H1 (cell line): ENCODE measurements at regions not wholly inside any gene's neighbourhood (a gene's known extent, or its start where the extent isn't known, plus 50 kb on each side); places are given as distances from the start of the nearest gene placed in this dataset.

ENCODE experiments used
- CTCF ChIA-PET: fragments of 300-600 bp; sonication (Branson Sonifier 250); formaldehyde crosslinking; loops from one replicate; lab custom pipeline; 2021; ENCODE audit not compliant: partially characterized antibody; lab: Charles Lee
- POLR2A ChIA-PET: fragments of 300-600 bp; sonication (Branson Sonifier 250); formaldehyde crosslinking; loops from one replicate; lab custom pipeline; 2021; ENCODE audit warnings: inconsistent platforms; ENCODE audit not compliant: partially characterized antibody; lab: Charles Lee
- DNase-seq, 2 experiments: peaks; one replicate each; pipeline versions ENCODE4 v3.0.0 to v3.0.0-alpha.2; 2010 to 2022; ENCODE audit warnings: low spot score in 2 of 2, low read depth in 1 of 2, mixed read lengths in 1 of 2
- FAIRE-seq: peaks from 2 replicates; lab custom pipeline; 2011; peaks lifted over from hg19 to GRCh38; lab: Jason Lieb, UNC
- H2AFZ ChIP-seq: 2 replicates; pipeline ENCODE4 v1.8.1; 2012; ENCODE audit warnings: low read length, inconsistent platforms
- H2AK5ac ChIP-seq: 2 replicates; pipeline ENCODE4 v1.6.1; 2013; ENCODE audit warnings: low read depth, low read length
- H2BK120ac ChIP-seq: replicated peaks from 2 replicates; pipeline ENCODE3; 2013; ENCODE audit warnings: low read depth, low read length, inconsistent platforms
- H2BK12ac ChIP-seq: 2 replicates; pipeline ENCODE4 v1.6.1; 2013; ENCODE audit warnings: low read depth, low read length
- H2BK15ac ChIP-seq: 2 replicates; pipeline ENCODE4 v1.6.1; 2013; ENCODE audit warnings: low read length
- H2BK20ac ChIP-seq: 2 replicates; pipeline ENCODE4 v1.6.1; 2013; ENCODE audit warnings: low read length
- H2BK5ac ChIP-seq: 2 replicates; pipeline ENCODE4 v1.6.1; 2013; ENCODE audit warnings: low read depth, low read length
- H3K14ac ChIP-seq: 2 replicates; pipeline ENCODE4 v1.6.1; 2013; ENCODE audit warnings: inconsistent platforms; ENCODE audit not compliant: insufficient read length
- H3K18ac ChIP-seq: 2 replicates; pipeline ENCODE4 v1.6.1; 2013; ENCODE audit warnings: low read length; ENCODE audit errors: extremely low read depth
- H3K23ac ChIP-seq: 2 replicates; pipeline ENCODE4 v1.6.1; 2013; ENCODE audit warnings: inconsistent platforms; ENCODE audit not compliant: insufficient read length
- H3K23me2 ChIP-seq: 2 replicates; pipeline ENCODE4 v1.6.1; 2013; ENCODE audit warnings: low read depth, low read length
- H3K27ac ChIP-seq: 2 replicates; pipeline ENCODE4 v1.6.1; 2011; ENCODE audit warnings: low read depth, low read length, inconsistent platforms
- H3K27me3 ChIP-seq, 4 experiments: replicated peaks in 1 of 4; 1 replicate in 1 of 4; 2 replicates in 3 of 4; pipeline versions ENCODE4 v1.6.1 to v1.8.1; 2011 to 2013; ENCODE audit warnings: low read length in 3 of 4, mild to moderate bottlenecking in 3 of 4, inconsistent platforms in 2 of 4, mixed read lengths in 2 of 4, moderate library complexity in 1 of 4; ENCODE audit not compliant: control insufficient read depth in 3 of 4, insufficient read depth in 3 of 4; ENCODE audit errors: extremely low read depth in 1 of 4
- H3K36me3 ChIP-seq, 4 experiments: 2 replicates each; pipeline versions ENCODE4 v1.6.1 to v1.8.1; 2011 to 2013; ENCODE audit warnings: mild to moderate bottlenecking in 4 of 4, low read length in 3 of 4, moderate library complexity in 2 of 4, control low read depth in 1 of 4, inconsistent platforms in 1 of 4; ENCODE audit not compliant: insufficient read depth in 4 of 4, control insufficient read depth in 2 of 4
- H3K4ac ChIP-seq: replicated peaks from 2 replicates; pipeline ENCODE3; 2013; ENCODE audit warnings: low read length, low read depth, mixed read lengths, inconsistent platforms; ENCODE audit not compliant: insufficient read length
- H3K4me1 ChIP-seq, 4 experiments: replicated peaks in 1 of 4; 1 replicate in 1 of 4; 2 replicates in 3 of 4; pipeline versions ENCODE4 v1.6.1 to v1.8.1; 2011 to 2013; ENCODE audit warnings: low read length in 3 of 4, inconsistent platforms in 2 of 4, mixed read lengths in 1 of 4; ENCODE audit not compliant: insufficient read depth in 4 of 4, control insufficient read depth in 3 of 4
- H3K4me2 ChIP-seq, 2 experiments: 2 replicates each; pipeline versions ENCODE4 v1.6.1 to v1.8.1; 2011 to 2013; ENCODE audit warnings: low read depth in 2 of 2, low read length in 2 of 2, control low read depth in 1 of 2, inconsistent platforms in 1 of 2, mild to moderate bottlenecking in 1 of 2; ENCODE audit not compliant: insufficient read depth in 1 of 2
- H3K4me3 ChIP-seq, 4 experiments: fragments of 200-600, 300-600 bp in 1 of 4; sonication (generic), shearing (Covaris generic), sonication (Bioruptor Twin) in 1 of 4; 2 replicates each; pipeline versions ENCODE4 v1.5.1 to v1.8.1; 2011 to 2016; ENCODE audit warnings: low read length in 4 of 4, low read depth in 3 of 4, control low read depth in 2 of 4, inconsistent platforms in 2 of 4, mild to moderate bottlenecking in 2 of 4, mixed read lengths in 1 of 4, moderate library complexity in 1 of 4; ENCODE audit not compliant: insufficient read depth in 2 of 4; ENCODE audit errors: extremely low read depth in 1 of 4
- H3K56ac ChIP-seq: replicated peaks from 2 replicates; pipeline ENCODE3; 2013; ENCODE audit warnings: low read depth, mild to moderate bottlenecking, mixed read lengths, low read length, inconsistent platforms; ENCODE audit not compliant: insufficient read length
- H3K79me1 ChIP-seq: 2 replicates; pipeline ENCODE4 v1.6.1; 2013; ENCODE audit warnings: low read depth, low read length, control low read depth
- H3K79me2 ChIP-seq, 2 experiments: 2 replicates each; pipeline versions ENCODE4 v1.6.1 to v1.8.1; 2012 to 2013; ENCODE audit warnings: low read length in 2 of 2, mild to moderate bottlenecking in 2 of 2, inconsistent platforms in 1 of 2; ENCODE audit not compliant: insufficient read depth in 2 of 2, control insufficient read depth in 1 of 2
- H3K9ac ChIP-seq, 4 experiments: replicated peaks in 1 of 4; 1 replicate in 1 of 4; 2 replicates in 3 of 4; pipeline versions ENCODE4 v1.6.1 to v1.8.1; 2011 to 2013; ENCODE audit warnings: low read depth in 3 of 4, low read length in 3 of 4, control low read depth in 2 of 4, mild to moderate bottlenecking in 2 of 4, moderate library complexity in 2 of 4, inconsistent platforms in 1 of 4; ENCODE audit errors: extremely low read depth in 1 of 4
- H3K9me3 ChIP-seq, 2 experiments: 2 replicates each; pipeline versions ENCODE4 v1.6.1 to v1.8.1; 2012 to 2013; ENCODE audit warnings: mild to moderate bottlenecking in 2 of 2, moderate library complexity in 2 of 2, control low read depth in 1 of 2, inconsistent platforms in 1 of 2, low read depth in 1 of 2, low read length in 1 of 2, mixed read lengths in 1 of 2; ENCODE audit not compliant: insufficient read depth in 2 of 2
- H4K20me1 ChIP-seq, 2 experiments: replicated peaks in 1 of 2; 2 replicates each; pipeline versions ENCODE3 to v1.8.1; 2011 to 2013; ENCODE audit warnings: inconsistent platforms in 2 of 2, low read length in 2 of 2, mild to moderate bottlenecking in 1 of 2; ENCODE audit not compliant: insufficient read depth in 2 of 2, control insufficient read depth in 1 of 2
- H4K5ac ChIP-seq: 2 replicates; pipeline ENCODE4 v1.6.1; 2013; ENCODE audit warnings: low read length, low read depth, mixed read lengths, inconsistent platforms; ENCODE audit not compliant: insufficient read length
- H4K8ac ChIP-seq: 2 replicates; pipeline ENCODE4 v1.8.0; 2013; ENCODE audit warnings: mild to moderate bottlenecking, moderate library complexity, low read length, inconsistent platforms; ENCODE audit not compliant: insufficient read depth; ENCODE audit errors: extremely low read depth
- H4K91ac ChIP-seq: replicated peaks from 2 replicates; pipeline ENCODE3; 2013; ENCODE audit warnings: low read length, mixed read lengths, inconsistent platforms; ENCODE audit not compliant: insufficient read length
- ATF2 ChIP-seq: IDR thresholded peaks from 2 replicates; pipeline ENCODE4 v1.6.1; 2012; ENCODE audit warnings: low read length, inconsistent platforms
- CEBPB ChIP-seq: IDR thresholded peaks from 2 replicates; pipeline ENCODE4 v1.6.1; 2012; ENCODE audit warnings: low read depth, low read length
- CTBP2 ChIP-seq: IDR thresholded peaks from 2 replicates; pipeline ENCODE4 v1.7.0; 2011; ENCODE audit warnings: borderline replicate concordance, mild to moderate bottlenecking, moderate library complexity, mixed read lengths, low read length; ENCODE audit not compliant: insufficient read depth, insufficient read length
- EZH2 ChIP-seq: fragments of 200-600 bp; sonication (generic); IDR thresholded peaks from 2 replicates; pipeline ENCODE4 v1.7.1; 2012; ENCODE audit warnings: low read depth, mild to moderate bottlenecking, moderate library complexity, low read length, inconsistent platforms; ENCODE audit not compliant: severe bottlenecking
- GTF2F1 ChIP-seq: IDR thresholded peaks from 2 replicates; pipeline ENCODE4 v1.6.1; 2012; ENCODE audit warnings: low read depth, low read length, improper control_type of control experiment, borderline replicate concordance
- JUN ChIP-seq: IDR thresholded peaks from 2 replicates; pipeline ENCODE4 v1.6.1; 2011; ENCODE audit warnings: low read depth, mild to moderate bottlenecking, improper control_type of control experiment, low read length
- KDM5A ChIP-seq: fragments of 200-600 bp; IDR thresholded peaks from 2 replicates; pipeline ENCODE4 v1.7.1; 2012; ENCODE audit warnings: mild to moderate bottlenecking, low read length, inconsistent platforms, mixed read lengths
- PHF8 ChIP-seq: fragments of 200-600 bp; sonication (generic); conservative IDR thresholded peaks from 2 replicates; pipeline ENCODE4 v1.7.1; 2012; ENCODE audit warnings: low read depth, mild to moderate bottlenecking, inconsistent platforms, low read length, moderate library complexity
- RAD21 ChIP-seq, 2 experiments: IDR thresholded peaks in 1 of 2; conservative IDR thresholded peaks in 1 of 2; 2 replicates each; pipeline ENCODE4 v1.6.1; 2011; ENCODE audit warnings: low read depth in 2 of 2, low read length in 2 of 2, improper control_type of control experiment in 1 of 2, inconsistent platforms in 1 of 2, mild to moderate bottlenecking in 1 of 2, moderate library complexity in 1 of 2
- SAP30 ChIP-seq: fragments of 300-600 bp; sonication (generic); IDR thresholded peaks from 2 replicates; pipeline ENCODE4 v1.7.1; 2012; ENCODE audit warnings: low read length, moderate library complexity, mild to moderate bottlenecking, inconsistent platforms; ENCODE audit not compliant: insufficient read depth, insufficient replicate concordance
- TAF7 ChIP-seq: optimal IDR thresholded peaks from 2 replicates; pipeline ENCODE3; 2011; ENCODE audit warnings: low read depth, mild to moderate bottlenecking, inconsistent platforms, low read length, moderate library complexity, borderline replicate concordance
- ZNF274 ChIP-seq: IDR thresholded peaks from 2 replicates; pipeline ENCODE4 v1.7.0; 2012; ENCODE audit warnings: low read length, borderline replicate concordance; ENCODE audit errors: extremely low read depth
- WGBS, 2 experiments: shearing (Covaris generic) in 1 of 2; methylation state at CpG; one replicate each; pipeline versions ENCODE4 v1.1.6 to v1.1.7; 2013 to 2015; ENCODE audit warnings: low lambda C conversion rate in 2 of 2, mixed read lengths in 2 of 2, inconsistent platforms in 1 of 2, low coverage in 1 of 2, missing lambda C conversion rate in 1 of 2; ENCODE audit not compliant: insufficient replicate concordance in 2 of 2, insufficient coverage in 1 of 2, insufficient read length in 1 of 2; ENCODE audit errors: extremely low coverage in 1 of 2, missing lambda C conversion rate in 1 of 2; 5-methylcytosine and 5-hydroxymethylcytosine counted together

DNA sequence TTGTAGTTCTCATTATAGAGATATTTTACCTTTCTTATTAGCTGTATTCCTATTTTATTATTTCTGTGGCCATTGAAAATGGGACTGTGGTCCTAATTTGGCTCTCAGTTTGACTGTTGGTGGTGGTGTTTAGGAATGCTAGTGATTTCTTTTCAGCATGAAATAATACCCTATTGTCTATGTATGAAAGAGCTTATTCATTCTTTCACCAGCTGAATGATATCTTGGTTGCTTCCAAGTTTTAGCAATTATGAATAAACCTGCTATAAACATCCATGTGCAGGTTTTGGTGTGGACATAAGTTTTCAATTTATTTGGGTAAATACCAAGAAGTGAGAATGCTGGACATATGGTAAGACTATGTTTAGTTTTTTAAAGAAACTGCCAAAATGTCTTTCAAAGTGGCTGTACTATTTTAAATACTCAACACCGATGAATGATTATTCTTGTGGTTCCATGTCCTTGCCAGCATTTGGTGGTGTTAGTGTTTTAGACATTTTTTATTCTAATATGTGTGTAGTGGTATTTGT is 501.6 kb upstream of the GYPC start:
- H2AK5ac ChIP-seq, result no peak overlapping the region
- H2BK5ac ChIP-seq, result no peak overlapping the region
- H3K4me1 ChIP-seq, result no peaks in the 10 kb centered on the region
- H3K79me2 ChIP-seq, result no peaks in the 10 kb centered on the region
- FAIRE-seq (no peak), DNase-seq (no peak)
- H2BK120ac ChIP-seq, result no peak overlapping the region
- H3K14ac ChIP-seq, result no peak overlapping the region
- ChIA-PET POLR2A (no interaction called here), CTCF (no interaction called here)
- no peaks in the 10 kb centered on the region for H3K36me3 ChIP-seq
- no peak overlapping the region for H3K18ac ChIP-seq
- no peak overlapping the region for H2BK15ac ChIP-seq
- H3K79me1 ChIP-seq, result no peaks in the 10 kb centered on the region
- no peak overlapping the region for H2BK20ac ChIP-seq
- H2BK12ac ChIP-seq, result no peak overlapping the region
- H3K23ac ChIP-seq, result no peak overlapping the region
- no peak overlapping the region for H3K27ac ChIP-seq
- no peaks in the 10 kb centered on the region for H4K20me1 ChIP-seq
- H3K4me3 ChIP-seq, result no peak overlapping the region
- no peak overlapping the region for H4K5ac ChIP-seq
- no peak overlapping the region for H4K8ac ChIP-seq
- no peak overlapping the region for H4K91ac ChIP-seq
- H3K9ac ChIP-seq, result no peak overlapping the region
- no peaks in the 10 kb centered on the region for H3K23me2 ChIP-seq
- no peak overlapping the region for H2AFZ ChIP-seq
- H3K4ac ChIP-seq, result no peak overlapping the region
- H3K9me3 ChIP-seq, result no peaks in the 10 kb centered on the region
- 88% methylated on average over 1 of the region's 1 CpG; no CpG with 5 or more reads in 1 of the 2 experiments for WGBS, 2 experiments
- H3K27me3 ChIP-seq, result no peaks in the 10 kb centered on the region
- H3K4me2 ChIP-seq, result no peak overlapping the region
- no peak overlapping the region for H3K56ac ChIP-seq
- TF ChIP-seq CEBPB (no peak), GTF2F1 (no peak), PHF8 (no peak), EZH2 (no peak), ZNF274 (no peak), SAP30 (no peak), RAD21 (IDR thresholded peaks at IDR 0.05 in 1 of 2, conservative IDR thresholded peaks at IDR 0.05 in 1 of 2; ENCODE audit: low read depth in 2 of 2, low read length in 2 of 2) (no peak), ATF2 (no peak), JUN (no peak), TAF7 (no peak), KDM5A (no peak), CTBP2 (no peak)
